ENCODE measurements at regions not wholly inside any gene's neighbourhood (a gene's known extent, or its start where the extent isn't known, plus 50 kb on each side); places are given as distances from the start of the nearest gene placed in this dataset.

DNA sequence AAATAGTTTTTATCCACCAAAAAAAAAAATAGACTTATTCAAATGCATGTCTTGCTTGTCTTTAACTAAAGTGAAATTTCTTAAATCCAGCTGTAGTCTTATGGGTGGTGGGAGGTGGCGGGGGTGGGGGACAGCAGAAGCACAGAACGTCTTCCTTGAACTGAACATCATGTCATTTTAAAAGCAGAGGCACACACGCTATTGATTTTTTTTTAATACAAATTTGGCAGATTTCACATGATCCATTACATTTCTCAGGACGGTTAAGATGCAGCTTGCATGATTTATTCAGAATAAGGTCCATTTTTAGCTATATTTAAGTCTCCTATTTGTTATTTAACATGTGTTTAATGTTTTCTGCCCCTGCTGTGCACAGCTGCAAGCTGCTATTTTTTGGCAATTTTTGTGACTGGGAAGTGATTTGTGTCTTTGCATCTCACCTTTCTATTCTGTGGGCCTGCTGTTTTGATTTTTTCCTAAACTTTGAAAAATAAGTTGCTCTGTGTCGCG is 274.0 kb downstream of the TSHZ3 start:
- no peak overlapping the region for H3K4me3 ChIP-seq
- H3K27ac ChIP-seq: no peak overlapping the region
- H3K4me1 ChIP-seq: no peaks in the 10 kb centered on the region
- no peaks in the 10 kb centered on the region for H3K9me3 ChIP-seq
- WGBS: 66% methylated on average over 6 of the region's 6 CpGs
- peaks cover 13% of the 10 kb centered on the region for H3K27me3 ChIP-seq
- no peak for DNase-seq (ENCODE audit: low spot score in 2 of 2)
- TF ChIP-seq POLR2A (IDR thresholded peaks at IDR 0.05): no peak
- TF ChIP-seq EP300 (IDR thresholded peaks at IDR 0.05): no peak
- TF ChIP-seq, protein P1, sequence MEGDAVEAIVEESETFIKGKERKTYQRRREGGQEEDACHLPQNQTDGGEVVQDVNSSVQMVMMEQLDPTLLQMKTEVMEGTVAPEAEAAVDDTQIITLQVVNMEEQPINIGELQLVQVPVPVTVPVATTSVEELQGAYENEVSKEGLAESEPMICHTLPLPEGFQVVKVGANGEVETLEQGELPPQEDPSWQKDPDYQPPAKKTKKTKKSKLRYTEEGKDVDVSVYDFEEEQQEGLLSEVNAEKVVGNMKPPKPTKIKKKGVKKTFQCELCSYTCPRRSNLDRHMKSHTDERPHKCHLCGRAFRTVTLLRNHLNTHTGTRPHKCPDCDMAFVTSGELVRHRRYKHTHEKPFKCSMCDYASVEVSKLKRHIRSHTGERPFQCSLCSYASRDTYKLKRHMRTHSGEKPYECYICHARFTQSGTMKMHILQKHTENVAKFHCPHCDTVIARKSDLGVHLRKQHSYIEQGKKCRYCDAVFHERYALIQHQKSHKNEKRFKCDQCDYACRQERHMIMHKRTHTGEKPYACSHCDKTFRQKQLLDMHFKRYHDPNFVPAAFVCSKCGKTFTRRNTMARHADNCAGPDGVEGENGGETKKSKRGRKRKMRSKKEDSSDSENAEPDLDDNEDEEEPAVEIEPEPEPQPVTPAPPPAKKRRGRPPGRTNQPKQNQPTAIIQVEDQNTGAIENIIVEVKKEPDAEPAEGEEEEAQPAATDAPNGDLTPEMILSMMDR (IDR thresholded peaks at IDR 0.05): no peak
- no peak for TF ChIP-seq POLR2AphosphoS5 (IDR thresholded peaks at IDR 0.05)
- H3K36me3 ChIP-seq: no peaks in the 10 kb centered on the region

DNA sequence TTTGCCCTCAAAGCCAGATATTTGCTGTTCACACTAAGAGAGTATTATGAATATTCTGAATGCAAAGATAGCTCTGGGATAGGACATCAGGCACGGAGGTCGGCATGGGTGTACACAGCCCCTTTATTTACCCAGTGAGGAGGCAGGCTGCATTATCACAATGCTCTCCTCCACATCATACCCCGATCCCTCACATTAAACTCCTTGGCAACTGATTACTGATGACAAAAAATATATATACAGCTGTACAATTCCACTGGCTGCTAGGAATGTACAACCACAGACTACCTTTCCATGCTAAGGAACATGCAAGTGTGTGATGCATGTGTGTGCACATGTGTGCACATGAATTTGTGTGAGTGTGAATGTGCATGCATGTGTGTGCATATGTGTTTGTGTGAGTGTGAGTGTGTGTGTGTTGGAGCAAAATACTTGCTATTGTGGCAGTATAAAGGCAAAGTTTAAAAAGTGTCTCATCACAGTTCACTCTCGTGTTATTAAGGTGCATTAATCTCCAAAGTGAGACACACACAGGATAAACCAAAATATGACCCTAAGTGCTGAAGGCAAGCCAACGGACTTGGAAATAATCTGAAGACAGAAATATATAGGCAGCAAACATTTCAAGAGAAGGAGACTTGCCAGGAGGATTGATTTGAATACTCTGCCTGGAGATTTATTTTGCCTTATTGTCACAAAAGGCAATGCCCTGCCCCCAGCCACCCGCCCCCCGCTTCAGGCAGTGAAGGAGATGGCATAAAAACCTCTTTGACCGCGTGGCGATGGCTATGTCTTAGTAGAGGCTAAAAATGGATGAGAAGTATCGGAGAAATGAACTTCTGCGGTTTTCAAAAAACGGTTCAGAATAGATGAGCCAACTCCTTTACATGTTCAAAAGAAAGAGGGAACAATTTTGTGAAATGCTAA is 274.8 kb downstream of the TSHZ3 start:
- Histone ChIP-seq H3K4me3 (no peak overlapping the region), H3K27ac (no peak overlapping the region), H3K36me3 (no peaks in the 10 kb centered on the region), H3K4me1 (no peaks in the 10 kb centered on the region), H3K27me3 (peaks cover 13% of the 10 kb centered on the region), H3K9me3 (no peaks in the 10 kb centered on the region)
- DNase-seq (ENCODE audit: low spot score in 2 of 2): no peak
- WGBS: 56% methylated on average over 13 of the region's 13 CpGs
- TF ChIP-seq POLR2AphosphoS5 (IDR thresholded peaks at IDR 0.05) (no peak), EP300 (IDR thresholded peaks at IDR 0.05) (no peak), POLR2A (IDR thresholded peaks at IDR 0.05) (no peak)
- TF ChIP-seq, protein P1 (IDR thresholded peaks at IDR 0.05): no peak

DNA sequence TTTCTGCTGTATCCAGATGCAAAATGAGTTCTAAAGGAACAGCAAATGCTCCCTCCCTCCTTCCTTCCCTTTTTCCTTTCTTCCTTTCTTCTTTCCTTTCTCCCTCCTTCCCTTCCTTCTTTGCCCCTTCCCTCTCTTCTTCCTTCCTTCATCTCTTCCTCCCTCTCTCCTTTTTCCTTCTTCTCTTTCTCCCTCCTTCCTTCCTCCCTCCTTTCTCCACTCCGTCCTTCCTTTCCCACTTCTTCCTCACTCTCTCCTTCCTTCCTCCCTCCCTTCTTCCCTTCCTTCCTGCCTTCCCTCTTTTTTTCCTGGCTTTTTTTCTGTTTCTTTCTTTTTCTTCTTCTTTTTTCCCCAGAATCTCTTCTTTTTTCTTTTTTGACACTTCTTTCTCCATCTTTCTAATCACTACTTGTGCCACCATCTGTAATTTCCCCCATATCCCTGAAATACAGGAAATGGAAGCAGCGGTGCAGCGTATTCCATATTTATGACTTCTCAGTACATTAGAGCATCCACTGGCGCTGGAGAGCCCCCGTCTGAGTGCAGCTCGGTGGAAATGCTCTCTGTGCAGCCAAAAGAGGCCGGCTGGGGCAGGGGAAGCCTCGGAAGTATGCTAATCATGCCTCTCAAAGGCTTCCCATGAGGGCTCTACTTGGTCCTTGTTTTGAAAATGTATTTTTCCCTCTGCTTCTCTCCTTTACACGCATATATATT is 275.6 kb downstream of the TSHZ3 start:
- Histone ChIP-seq H3K4me1 (no peaks in the 10 kb centered on the region), H3K36me3 (no peaks in the 10 kb centered on the region), H3K4me3 (no peak overlapping the region), H3K27ac (no peak overlapping the region), H3K27me3 (peaks cover 13% of the 10 kb centered on the region), H3K9me3 (no peaks in the 10 kb centered on the region)
- TF ChIP-seq POLR2A (IDR thresholded peaks at IDR 0.05) (no peak), EP300 (IDR thresholded peaks at IDR 0.05) (no peak), POLR2AphosphoS5 (IDR thresholded peaks at IDR 0.05) (no peak)
- TF ChIP-seq, protein P1 (IDR thresholded peaks at IDR 0.05): no peak
- 49% methylated on average over 9 of the region's 9 CpGs for WGBS
- no peak for DNase-seq (ENCODE audit: low spot score in 2 of 2)

DNA sequence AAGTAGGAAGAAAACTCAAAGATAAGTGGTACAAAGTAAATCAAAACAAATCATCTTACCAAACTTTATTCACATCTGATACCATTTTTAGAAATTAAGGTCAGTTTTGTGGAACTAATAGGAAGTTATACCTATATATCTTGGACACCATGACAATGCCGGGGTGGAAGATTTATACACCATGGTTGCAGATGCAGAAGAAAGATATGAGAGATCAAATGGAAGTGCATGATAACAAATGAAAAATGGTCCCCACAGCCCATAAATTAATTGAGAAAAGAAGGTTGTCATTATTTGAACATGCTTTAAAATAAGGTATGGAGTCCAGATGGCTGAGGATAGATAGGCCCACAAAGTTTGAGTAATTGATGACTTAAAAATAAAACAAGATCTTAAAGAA is 276.8 kb downstream of the TSHZ3 start:
- TF ChIP-seq POLR2AphosphoS5 (IDR thresholded peaks at IDR 0.05) (no peak), POLR2A (IDR thresholded peaks at IDR 0.05) (no peak), EP300 (IDR thresholded peaks at IDR 0.05) (no peak)
- TF ChIP-seq, protein P1 (IDR thresholded peaks at IDR 0.05): no peak
- H3K36me3 ChIP-seq: no peaks in the 10 kb centered on the region
- H3K27ac ChIP-seq: no peak overlapping the region
- peaks cover 13% of the 10 kb centered on the region for H3K27me3 ChIP-seq
- DNase-seq (ENCODE audit: low spot score in 2 of 2): no peak
- H3K4me3 ChIP-seq: no peak overlapping the region
- H3K9me3 ChIP-seq: no peaks in the 10 kb centered on the region
- no peaks in the 10 kb centered on the region for H3K4me1 ChIP-seq
- 65% methylated on average over 1 of the region's 1 CpG for WGBS
